ENCODE measurements at regions not wholly inside any gene's neighbourhood (a gene's known extent, or its start where the extent isn't known, plus 50 kb on each side); places are given as distances from the start of the nearest gene placed in this dataset.

DNA sequence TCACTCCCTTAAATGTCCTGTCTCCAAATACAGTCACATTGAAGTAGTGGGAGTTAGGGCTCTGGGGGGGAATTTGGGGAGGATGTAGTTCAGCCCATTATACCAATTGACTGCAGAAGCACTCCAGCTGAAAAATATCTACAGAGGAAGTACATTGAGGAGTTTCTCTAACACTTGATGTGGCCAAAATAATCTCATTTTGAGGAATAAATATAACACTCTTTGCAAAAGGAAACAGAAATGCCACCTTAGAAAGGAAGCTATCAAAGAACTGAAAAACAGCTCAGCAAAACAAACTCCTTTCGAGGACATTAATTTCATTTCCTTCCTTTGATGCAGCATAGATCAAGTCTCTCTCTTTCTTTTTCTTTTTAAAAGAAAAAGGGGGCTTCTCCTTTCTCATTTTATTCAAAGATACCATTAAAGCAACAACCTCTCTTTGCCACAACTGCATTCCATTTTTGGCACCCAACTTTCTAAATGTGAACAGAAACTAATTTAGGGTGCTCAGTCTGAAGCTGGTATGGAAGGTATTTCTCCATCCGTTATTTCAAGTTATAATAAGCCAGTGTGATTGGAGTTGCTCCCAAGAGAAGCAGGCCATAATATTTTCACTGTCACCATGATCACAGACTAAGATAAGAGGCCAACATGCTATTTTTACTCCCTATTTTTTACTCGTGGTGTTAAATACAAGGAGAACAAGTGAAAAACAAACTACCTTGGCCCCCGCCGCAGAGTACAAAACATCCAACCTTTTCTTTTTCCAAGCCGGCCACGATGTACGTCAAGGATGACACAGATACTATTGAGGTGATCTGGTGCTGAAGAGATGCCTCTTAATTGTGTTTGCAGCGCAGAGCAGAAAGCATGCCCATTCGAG, 230.4 kb upstream of the GATB start:
- DNase-seq (ENCODE audit: low spot score), result no peak

DNA sequence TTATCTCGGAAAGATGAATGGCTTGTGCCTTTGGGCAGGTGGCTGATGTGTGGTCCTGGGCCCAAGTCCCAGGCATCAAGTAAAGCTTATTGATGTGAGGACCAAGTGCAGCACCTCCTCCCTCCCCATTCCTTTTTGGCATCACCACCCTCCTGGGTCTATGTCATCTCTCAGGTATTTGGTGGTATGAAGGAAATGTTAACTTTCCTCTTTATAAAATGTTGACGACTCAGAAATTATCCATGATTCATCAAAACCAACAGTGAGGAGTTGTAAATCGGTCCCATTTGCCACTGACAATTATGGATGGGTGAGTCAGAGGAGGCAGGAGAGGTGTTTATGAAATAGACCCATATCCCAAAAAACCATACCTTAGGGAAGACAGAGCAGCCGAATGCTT, 229.4 kb upstream of the GATB start:
- DNase-seq (ENCODE audit: low spot score), result no peak

DNA sequence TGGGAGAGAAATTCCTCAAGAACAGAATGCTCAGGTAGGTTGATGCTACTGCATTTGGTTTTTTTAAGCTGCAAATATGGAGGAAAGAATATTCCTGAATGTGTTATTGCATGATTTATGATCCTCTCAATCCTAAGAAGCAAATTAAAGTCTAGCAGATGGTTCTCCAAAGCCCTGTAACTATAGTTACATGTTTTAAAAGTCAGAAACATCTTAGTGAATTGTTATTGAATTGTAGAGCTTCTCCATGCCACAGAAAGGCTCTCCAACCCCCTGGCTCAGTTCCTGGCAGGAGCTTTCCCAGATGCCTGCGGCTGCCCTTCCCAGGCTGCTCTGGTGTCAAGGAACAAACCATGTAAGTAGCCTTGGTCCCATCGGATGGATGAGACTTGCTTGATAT, 227.8 kb upstream of the GATB start:
- no peak for DNase-seq (ENCODE audit: low spot score)

DNA sequence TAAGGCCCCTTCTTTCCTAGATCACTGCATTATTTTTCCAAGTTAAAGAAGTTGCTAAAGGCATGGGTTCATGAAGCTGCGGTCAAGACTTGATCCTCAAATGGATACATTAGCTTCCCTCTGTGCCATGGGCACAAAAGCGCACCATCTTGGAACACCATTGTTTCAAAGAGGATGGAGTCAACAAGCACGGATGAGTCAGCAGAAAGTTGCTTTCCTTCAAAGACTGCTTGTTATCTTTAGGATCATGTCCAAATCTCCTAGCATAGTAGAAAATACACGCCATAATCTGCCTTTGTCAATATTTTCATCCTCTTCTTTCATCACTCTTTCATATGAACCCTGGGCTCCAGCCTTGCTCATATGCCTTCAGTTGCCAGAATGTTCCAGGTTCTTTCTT, 226.8 kb upstream of the GATB start:
- DNase-seq (ENCODE audit: low spot score), result no peak

DNA sequence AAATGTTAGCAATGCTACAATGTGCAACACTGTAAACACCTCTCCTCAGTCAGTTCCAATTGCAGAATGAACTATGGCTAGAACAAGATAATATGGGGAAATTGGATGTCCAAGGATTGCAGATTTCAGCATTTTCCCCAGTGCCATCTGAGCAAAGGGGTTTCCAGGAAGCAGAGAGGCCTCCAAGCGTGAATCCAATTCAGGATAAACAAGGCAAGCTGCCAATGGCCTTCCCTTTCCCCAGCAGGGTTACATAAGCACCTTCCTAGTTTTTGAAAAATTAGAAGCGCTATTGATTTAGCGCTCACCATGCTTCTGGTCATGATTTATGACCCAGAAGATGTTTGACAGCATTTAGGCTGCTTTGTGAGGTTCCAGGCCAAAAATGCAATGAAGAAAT, 223.0 kb upstream of the GATB start:
- no peak for DNase-seq (ENCODE audit: low spot score)

DNA sequence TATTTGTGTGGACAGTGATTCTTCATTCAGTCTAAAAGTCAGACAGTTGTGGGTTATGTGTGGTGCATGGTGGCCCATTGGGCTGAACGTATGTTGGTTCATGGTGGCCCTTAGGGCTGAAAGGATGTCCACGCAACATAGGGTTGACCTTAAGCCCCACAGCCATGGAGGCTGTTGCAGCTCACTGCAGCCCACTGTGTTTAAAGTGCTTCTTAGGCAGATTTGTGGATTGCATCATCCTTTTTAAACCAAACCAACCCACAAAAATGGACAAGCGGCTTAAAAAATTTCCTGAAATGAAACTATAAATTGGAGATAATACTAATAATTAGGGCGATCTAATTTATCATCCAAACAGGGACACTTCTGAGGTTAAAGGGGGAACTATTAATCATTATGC, 219.0 kb upstream of the GATB start:
- no peak for DNase-seq (ENCODE audit: low spot score)

DNA sequence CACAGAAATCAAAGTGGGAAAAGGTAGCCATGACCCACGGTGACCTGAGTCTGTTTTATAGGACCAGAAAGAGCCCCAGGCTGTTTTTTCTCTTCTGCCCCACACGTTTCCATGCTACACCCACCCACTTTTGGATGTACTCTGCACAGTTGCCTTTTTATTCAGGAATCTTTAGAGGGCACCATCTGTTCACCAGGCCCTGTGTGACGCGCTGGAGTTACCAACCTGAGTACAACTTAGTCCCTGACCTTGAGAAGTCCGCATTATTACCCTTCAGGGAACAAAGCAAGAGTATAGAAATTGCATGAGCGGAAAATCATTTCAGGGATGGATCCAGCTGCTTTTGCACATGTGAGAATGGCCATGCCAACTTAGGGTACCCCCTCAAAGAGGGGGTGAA, 207.8 kb upstream of the GATB start:
- DNase-seq (ENCODE audit: low spot score), result no peak

DNA sequence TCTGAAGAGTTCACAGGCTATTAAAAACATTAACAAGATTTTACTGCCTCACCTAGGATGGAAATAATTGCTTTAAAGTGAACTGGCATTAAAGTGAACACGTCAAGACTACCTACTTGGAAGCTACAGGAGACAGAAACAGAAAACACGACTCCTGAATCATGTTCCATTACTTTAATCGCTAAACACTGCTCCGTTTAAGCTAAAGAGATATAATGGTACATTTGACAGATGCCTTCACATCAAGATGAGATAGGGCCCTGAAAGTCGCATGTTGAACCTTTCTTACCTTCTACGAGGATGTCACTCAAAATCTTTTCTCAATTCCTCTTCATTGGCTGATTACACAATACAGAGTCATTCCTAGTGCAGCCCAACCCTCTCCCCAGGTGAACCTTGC, 206.3 kb upstream of the GATB start:
- no peak for DNase-seq (ENCODE audit: low spot score)

DNA sequence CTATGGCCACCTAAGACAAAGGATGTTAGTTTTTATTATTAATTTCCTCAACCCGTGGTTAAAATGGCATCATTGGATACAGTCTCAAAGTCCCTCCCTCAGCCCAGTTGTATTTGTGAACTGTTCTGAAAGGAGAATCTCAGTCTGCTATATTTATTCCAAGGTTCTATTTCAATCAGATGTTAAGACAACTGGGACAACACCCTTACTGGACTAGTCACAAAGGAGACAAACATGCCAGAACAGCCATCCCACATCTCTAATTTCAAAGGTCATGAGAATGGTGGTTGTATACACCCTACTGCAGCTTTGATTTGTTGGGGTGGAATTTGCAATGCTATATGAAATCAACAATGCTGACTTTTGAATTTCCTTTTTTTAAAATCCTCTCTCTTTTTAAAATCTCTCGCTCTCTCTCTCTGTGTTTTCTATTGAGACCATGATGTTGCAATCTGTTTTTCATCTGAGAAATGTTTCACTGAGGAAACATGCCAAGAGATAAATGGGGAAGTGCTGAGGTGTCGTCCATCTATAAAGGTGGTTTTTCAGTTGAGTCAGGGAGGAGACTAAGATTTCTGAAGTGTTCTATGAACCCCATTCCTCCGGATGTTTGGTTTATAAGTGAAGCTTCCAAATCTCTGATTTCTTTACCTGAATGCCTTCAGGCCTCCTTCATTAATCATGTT, 201.5 kb upstream of the GATB start:
- DNase-seq (ENCODE audit: low spot score), result no peak

DNA sequence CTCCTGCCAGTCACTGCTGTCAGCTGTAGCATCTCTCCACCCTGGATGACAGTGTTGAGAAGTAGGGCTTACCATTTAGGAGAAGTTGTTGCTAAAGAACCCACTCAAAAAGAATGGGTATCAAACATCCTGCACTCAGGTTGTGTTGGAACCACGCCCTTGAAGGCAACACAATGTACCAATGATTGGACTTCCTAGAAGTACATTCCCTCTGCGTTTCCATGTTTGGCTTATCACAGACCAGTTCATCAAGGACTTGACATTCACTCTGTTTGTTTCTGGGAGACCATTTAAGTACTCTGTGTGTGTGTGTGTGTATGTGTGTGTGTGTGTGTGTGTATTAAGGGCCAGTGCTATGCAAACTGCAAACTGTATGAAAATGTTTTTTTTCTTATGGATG, 200.6 kb upstream of the GATB start:
- DNase-seq (ENCODE audit: low spot score), result no peak

DNA sequence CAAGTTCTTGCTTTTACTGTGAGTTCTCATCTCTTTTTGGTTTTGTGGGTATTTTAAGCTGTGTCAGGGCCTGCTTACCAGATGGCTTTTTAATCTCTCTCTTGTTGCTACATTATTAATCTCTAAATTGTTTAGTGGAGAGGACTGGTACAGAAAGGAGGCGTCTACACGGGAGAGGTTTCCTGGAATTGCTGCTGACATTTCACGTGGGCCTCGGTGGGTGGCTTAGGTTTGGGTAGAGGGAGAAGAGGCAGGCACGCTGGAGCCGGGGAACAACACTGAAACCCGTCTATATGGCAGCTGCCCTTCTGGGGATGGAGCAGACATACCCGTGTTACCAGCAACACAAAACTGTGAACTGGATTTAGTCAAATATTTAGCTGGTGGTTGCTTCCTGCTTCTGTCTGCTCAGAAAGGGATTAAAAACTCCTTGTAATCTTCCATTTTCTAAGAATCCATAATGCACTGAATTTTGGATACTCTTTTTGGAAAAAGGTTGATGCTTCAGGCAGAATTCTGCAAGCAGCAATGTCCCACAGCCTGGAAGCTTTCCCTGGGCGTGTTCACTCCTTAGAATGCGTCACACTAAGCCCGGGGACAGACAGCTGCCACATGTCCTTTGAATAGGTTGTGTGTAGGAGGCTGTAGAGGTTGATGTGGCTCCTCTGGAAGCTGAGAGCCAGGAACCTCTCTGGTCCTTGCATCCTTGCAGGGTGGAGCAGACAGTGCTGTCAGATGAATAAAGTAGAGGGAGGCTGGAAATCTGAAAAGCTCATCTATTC, 199.8 kb upstream of the GATB start:
- no peak for DNase-seq (ENCODE audit: low spot score)

DNA sequence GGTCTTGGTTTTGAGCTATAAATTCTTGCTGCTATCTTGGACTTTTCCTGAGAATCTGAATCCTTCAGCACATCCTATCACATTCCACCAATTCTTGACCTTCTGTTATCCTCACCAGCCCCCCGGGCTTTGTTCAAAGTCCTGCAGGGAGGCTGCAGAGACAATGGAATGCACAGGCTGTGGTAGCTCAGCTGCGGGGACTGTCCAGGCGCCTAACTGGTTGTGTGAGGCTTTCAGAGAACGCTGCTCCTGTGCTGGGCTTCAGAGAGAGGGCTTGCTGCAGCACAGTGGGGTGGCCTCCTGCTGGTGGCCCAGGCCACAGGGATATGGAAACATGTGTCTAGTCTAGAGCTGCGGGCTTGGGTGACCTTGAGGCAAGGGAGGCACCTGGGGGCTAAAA, 196.3 kb upstream of the GATB start:
- DNase-seq (ENCODE audit: low spot score), result peak; percentile 52

DNA sequence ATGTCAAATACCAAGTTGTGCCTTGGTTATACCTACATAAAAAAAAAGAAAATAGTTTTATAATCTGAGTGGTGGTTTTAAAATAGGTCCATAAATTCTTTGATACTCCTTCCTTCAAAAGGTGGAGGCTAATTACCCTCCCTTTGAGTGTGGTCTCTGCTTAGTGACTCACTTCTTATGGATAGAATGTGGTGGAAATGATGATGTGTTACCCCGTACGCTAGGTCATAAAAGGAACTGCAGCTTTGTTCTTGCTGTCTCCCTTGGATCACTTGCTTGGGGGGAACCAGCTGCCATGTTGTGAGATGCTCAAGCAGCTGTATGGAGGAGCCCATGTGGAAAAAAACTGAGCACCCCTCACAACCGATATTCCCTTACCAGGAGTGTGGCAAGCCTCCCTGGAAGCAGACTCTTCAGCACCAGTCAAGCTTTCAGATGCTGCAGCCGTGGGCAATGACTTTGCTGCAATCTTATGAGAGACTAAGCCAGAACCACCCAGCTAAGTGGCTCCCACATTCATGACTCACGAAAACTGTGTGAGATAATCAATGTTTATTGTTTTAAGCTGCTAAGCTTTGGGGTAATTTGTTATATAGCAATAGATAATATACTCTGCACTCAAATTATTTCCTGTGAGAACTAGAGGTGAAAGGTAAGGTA, 195.0 kb upstream of the GATB start:
- no peak for DNase-seq (ENCODE audit: low spot score)

DNA sequence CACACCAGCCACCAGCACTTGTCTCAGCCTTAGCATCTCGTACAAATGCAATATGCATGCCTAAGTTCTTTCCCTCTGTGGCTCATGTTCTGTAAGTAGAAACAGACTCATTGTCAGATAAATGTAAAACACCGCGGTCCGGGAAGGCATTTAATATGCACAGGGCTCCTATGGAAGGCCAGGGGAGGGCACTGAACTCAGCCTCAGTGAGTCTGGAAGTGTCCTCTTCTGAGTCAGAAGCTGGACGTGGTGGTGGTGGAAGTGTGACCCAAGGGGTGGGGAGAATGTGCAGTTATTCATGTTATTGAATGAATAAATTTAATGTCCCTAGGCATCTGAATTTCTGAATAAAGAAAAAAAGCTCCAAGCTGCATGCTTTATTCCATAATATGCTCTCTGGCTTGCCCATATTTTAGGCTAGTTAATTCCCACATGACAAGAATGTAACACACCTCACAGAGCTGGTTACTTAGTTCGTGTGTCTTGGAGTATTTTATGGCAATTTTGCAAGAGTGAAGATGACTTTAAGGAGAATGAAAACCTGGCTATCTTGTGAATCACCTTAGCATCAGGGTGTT, 193.1 kb upstream of the GATB start:
- no peak for DNase-seq (ENCODE audit: low spot score)

DNA sequence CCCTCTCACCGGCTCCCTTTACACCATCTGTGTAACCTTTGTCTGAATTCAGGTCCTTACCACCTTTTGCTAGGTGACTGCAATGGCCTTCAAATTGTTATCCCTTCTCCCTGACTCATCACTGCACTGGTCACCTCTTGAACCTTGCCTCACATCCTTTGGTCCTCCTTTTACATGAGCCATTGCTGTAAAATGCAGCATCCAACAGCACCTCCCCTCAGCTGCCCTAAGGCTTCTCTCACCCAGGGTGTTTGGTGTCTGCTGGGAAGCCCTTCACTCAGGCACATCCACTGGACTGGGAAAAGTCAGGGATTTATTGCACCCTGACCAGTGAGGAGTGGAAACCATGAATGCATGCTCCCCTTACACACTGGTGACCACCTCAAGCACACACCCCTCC, 192.5 kb upstream of the GATB start:
- DNase-seq (ENCODE audit: low spot score), result no peak

DNA sequence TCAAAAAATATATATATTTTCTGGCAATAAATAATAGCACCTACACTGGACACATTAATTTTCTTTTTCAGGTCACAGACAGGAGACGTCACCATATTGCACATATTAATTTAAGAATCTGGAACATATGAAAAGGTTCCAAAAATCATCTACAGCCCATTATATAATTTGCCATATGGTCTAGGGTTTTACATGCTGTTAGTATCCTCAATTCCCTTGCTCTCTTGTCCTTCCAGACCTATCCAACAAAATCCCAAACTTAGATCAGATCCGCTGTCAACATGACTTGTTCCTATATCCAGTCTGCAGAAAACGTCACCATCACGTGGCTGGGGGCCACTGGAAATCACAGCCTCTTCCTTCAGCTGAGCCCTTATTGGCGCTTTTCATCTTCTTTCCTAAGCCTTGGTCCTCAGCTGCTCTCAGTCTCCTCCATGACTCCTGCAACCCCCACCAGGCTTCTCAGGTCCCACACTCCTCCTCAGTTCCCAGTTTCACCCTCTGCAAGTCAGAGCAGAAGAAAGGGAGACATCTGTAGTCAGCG, 192.0 kb upstream of the GATB start:
- DNase-seq (ENCODE audit: low spot score), result no peak

DNA sequence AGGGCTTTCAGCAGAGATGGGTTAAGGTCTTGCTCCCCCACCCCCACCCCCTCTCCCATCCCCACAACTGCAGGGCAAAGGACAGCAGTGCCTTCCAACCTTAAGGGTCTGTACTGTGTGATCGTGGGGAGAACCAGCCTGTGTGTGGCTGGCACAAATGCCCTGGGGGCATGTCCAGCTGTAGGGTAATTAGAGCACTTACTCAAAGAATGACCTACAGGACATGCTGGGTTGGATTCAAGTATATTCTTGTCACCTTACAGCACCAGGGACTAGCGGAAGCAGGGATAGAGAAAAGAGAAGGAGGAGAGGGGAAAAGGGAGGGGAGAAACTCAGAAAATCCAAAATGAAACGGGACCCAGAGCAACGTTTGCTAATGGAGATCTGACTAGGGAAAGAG, 191.3 kb upstream of the GATB start:
- no peak for DNase-seq (ENCODE audit: low spot score)

DNA sequence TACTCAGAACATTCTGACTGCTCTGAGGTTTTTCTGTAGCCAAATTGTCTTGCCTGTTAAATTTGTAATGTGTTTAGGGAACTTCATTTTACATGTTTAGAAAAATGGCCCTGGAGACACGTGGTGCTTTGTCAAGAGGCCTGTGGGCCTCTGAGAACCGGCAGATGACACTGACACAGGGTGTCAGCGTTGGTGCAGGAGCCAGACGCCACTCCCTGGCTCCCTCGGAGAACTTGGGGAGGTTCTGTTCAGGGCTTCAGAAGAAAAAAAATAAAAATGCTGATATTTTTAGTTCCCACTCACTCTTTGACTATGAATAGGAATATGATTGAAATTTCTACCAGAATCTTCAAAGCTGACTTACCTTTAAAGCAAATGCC, 190.9 kb upstream of the GATB start:
- DNase-seq (ENCODE audit: low spot score), result no peak

DNA sequence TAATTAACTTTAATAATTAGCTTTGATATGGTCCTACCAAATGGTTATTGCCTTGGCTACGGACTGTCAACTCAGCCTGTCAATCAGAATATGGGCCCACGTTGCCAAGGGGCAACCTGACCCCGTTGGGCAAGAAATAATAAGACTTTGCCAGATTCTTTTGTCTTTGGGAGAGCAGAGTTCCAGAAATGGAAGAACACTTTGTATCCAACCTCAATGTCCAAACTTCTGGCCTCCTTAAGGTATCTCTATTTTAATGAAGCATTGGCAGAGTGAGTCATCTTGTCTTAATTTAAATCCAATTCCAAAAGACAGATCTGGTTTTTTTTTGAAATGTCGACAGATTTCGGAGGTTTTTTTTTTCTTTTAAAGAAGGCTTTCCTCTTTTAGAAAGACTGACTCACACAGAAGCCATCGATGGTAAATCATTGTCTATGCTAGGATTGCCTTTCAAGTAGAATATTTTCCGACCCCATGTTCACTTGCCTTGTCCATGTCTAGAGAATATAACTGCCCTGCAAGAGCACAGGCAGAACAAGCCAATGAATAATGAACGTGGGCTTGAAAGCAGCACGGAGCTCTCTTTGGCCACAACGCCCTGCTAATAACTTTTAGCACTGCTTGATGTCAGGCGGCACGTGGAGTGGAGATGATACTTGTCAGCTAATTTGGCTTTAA, 190.3 kb upstream of the GATB start:
- peak; percentile 23 for DNase-seq (ENCODE audit: low spot score)

DNA sequence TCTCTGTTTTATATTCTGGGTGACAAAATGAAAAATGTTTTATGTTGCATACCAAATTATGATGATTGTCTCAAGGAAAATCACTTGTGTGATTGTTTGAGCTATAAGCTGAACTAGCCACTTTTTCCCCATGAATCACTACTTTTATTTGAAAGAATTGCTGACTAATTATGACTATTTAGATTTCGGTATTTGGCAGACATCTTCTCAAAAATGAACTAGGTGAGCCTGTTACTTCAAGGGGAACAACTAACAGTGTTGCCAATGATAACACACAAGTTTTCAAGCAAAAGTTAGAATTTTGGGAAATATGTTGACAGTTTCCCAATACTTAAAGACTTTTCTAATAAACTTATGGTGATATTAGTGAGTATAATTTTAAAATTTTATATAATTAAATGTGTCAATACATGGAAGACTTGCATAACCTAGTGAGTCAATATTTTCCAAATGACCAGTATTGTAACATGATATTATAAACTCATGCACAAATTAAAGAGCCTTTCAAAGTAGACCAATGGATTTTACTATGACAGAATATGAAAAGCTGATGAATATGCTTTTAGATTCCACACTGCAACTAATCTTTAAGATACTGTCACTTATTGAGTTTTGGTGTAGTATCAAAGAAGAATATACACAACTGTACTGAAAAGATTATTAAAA, 187.7 kb upstream of the GATB start:
- DNase-seq (ENCODE audit: low spot score), result no peak
